GM12878 (cell line): ENCODE measurements at regions not wholly inside any gene's neighbourhood (a gene's known extent, or its start where the extent isn't known, plus 50 kb on each side); places are given as distances from the start of the nearest gene placed in this dataset.

Experiments used
- ATAC-seq: fragments of 200-7000 bp; cut with Tn5 transposase; 3 replicates; pipeline ENCODE4 v1.9.1; 2020; ENCODE audit warnings: mild to moderate bottlenecking, moderate library complexity
- BruUV-seq: library from RNA; stranded (reverse); fragments of 400-500 nt; replicated peaks from 2 replicates; lab custom pipeline; 2021; lab: Mats Ljungman, UMichigan
- CTCF ChIA-PET: fragments of 300-600 bp; sonication (Branson Sonifier 250); formaldehyde crosslinking; extraction: SDS; loops from one replicate; lab custom pipeline; 2021; ENCODE audit warnings: inconsistent platforms; lab: Yijun Ruan, JAX
- POLR2A ChIA-PET: fragments of 350-600 bp; formaldehyde crosslinking; extraction: SDS; loops from one replicate; lab custom pipeline; 2021; ENCODE audit warnings: inconsistent platforms; lab: Charles Lee
- RAD21 ChIA-PET: fragments of 300-600 bp; sonication (Branson Sonifier 250); formaldehyde crosslinking; loops from one replicate; lab custom pipeline; 2023; ENCODE audit warnings: antibody characterized with exemption; ENCODE audit not compliant: unreplicated experiment; lab: Charles Lee
- SMC1A ChIA-PET: fragments of 300-600 bp; sonication (Branson Sonifier 250); formaldehyde crosslinking; loops from one replicate; lab custom pipeline; 2023; ENCODE audit not compliant: unreplicated experiment, uncharacterized antibody; lab: Charles Lee
- DNase-seq: peaks from one replicate; pipeline ENCODE4 v3.0.0-alpha.2; 2011; ENCODE audit warnings: low read depth, low spot score
- FAIRE-seq: peaks from 3 replicates; lab custom pipeline; 2011; peaks lifted over from hg19 to GRCh38; lab: Jason Lieb, UNC
- H2AFZ ChIP-seq: 2 replicates; pipeline ENCODE4 v1.6.0; 2011; ENCODE audit warnings: low read depth, low read length, control low read depth; ENCODE audit not compliant: control insufficient read depth
- H3K27ac ChIP-seq: 2 replicates; pipeline ENCODE4 v1.5.1; 2011; ENCODE audit warnings: control low read depth; ENCODE audit not compliant: control insufficient read depth, insufficient read depth
- H3K27me3 ChIP-seq, 2 experiments: replicated peaks in 1 of 2; 2 replicates each; pipeline versions ENCODE4 v1.6.0 to v1.6.1; 2011; ENCODE audit warnings: low read length in 1 of 2; ENCODE audit not compliant: control insufficient read depth in 2 of 2, insufficient read depth in 2 of 2
- H3K36me3 ChIP-seq, 2 experiments: 2 replicates each; pipeline ENCODE4 v1.5.1; 2011; ENCODE audit warnings: low read length in 1 of 2; ENCODE audit not compliant: control insufficient read depth in 2 of 2, insufficient read depth in 2 of 2
- H3K4me1 ChIP-seq: 2 replicates; pipeline ENCODE4 v1.6.1; 2011; ENCODE audit warnings: mild to moderate bottlenecking, low read length, moderate library complexity, mixed read lengths; ENCODE audit not compliant: control insufficient read depth, insufficient read depth
- H3K4me2 ChIP-seq: 2 replicates; pipeline ENCODE4 v1.6.0; 2011; ENCODE audit warnings: control low read depth; ENCODE audit not compliant: control insufficient read depth, insufficient read depth
- H3K4me3 ChIP-seq: fragments of 200-600 bp; sonication (generic); 2 replicates; pipeline ENCODE4 v1.5.1; 2016
- H3K79me2 ChIP-seq: 2 replicates; pipeline ENCODE4 v1.6.0; 2011; ENCODE audit warnings: low read length; ENCODE audit not compliant: control insufficient read depth, insufficient read depth
- H3K9ac ChIP-seq: 2 replicates; pipeline ENCODE4 v1.8.0; 2011; ENCODE audit warnings: low read length, control low read depth, mixed read lengths; ENCODE audit not compliant: control insufficient read depth, insufficient read depth
- H3K9me3 ChIP-seq: replicated peaks from 3 replicates; pipeline ENCODE4 v1.5.1; 2011; ENCODE audit warnings: mild to moderate bottlenecking, low read length; ENCODE audit not compliant: control insufficient read depth, insufficient read depth
- H4K20me1 ChIP-seq: 2 replicates; pipeline ENCODE4 v1.6.0; 2011; ENCODE audit not compliant: control insufficient read depth, insufficient read depth
- FOXK2 ChIP-seq: fragments of 450-650 bp; IDR thresholded peaks from 2 replicates; pipeline ENCODE4 v1.6.1; 2017; ENCODE audit warnings: mild to moderate bottlenecking, moderate library complexity
- MEF2A ChIP-seq: IDR thresholded peaks from 2 replicates; pipeline ENCODE4 v1.6.1; 2011; ENCODE audit warnings: low read depth, mild to moderate bottlenecking, low read length, moderate library complexity; ENCODE audit not compliant: insufficient read depth
- NFYA ChIP-seq: IDR thresholded peaks from 2 replicates; pipeline ENCODE4 v1.6.1; 2011; ENCODE audit warnings: low read depth, mild to moderate bottlenecking, low read length, improper control_type of control experiment, borderline replicate concordance
- SKIL ChIP-seq: fragments of 450-650 bp; IDR thresholded peaks from 2 replicates; pipeline ENCODE4 v1.6.1; 2017; ENCODE audit warnings: mild to moderate bottlenecking, low read depth, inconsistent platforms; ENCODE audit not compliant: poor library complexity, severe bottlenecking
- WGBS: methylation state at CpG from one replicate; pipeline ENCODE4 v1.1.6; 2016; ENCODE audit warnings: low lambda C conversion rate; ENCODE audit not compliant: insufficient replicate concordance, insufficient coverage; ENCODE audit errors: missing lambda C conversion rate; 5-methylcytosine and 5-hydroxymethylcytosine counted together
- in situ Hi-C: fragments of 300-500 bp; cut with MboI; formaldehyde crosslinking; loops from 9 replicates; pipeline ENCODE4 v1.14.3; 2018; ENCODE audit warnings: mixed read lengths
- intact Hi-C: fragments of 100-400 bp; cut with micrococcal nuclease; formaldehyde crosslinking; loops from one replicate; pipeline ENCODE4 v1.14.2; 2022; ENCODE audit not compliant: unreplicated experiment
- TF ChIP-seq, protein P1 (sequence below): IDR thresholded peaks from 2 replicates; pipeline ENCODE4 v1.6.1; 2012; ENCODE audit warnings: low read depth, low read length, improper control_type of control experiment

DNA sequence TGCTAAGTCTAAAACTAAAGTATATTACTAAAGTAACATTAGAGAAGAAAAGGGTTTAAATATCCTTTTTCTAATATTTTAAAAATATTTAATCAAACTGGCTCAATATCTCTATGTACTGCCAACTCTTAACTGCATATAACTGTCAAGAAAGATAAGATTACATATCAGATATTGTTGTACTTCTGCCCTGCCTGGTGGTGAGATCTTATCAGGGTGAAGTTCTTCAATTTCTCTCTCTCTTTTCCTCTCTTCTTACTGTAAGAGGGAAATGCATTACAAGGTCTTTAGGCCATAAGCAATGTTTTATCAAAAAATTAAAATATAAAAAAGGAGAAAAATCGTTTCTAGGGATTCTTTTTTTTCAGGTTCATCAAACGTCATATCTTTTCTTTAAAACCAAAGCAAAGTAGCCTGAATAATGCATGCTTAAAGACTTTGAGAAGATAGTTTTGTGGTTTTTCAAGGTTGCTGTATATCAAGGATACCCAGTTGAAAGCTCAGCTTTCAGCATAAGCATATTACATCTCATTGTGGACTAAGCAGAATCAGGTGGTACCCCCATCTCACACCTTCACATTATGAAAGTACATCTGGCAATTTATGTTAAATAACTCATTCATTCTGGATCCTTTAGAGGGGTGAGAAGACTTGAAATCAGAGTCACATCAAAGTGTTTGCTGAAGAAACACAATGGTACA lies 1625.7 kb upstream of the SLC10A2 start:
- in situ Hi-C loops = no loop called here
- no TSS peak for BruUV-seq
- Histone ChIP-seq H3K4me1 (no peaks in the 10 kb centered on the region), H3K27me3 (no peaks in the 10 kb centered on the region), H3K9ac (no peak overlapping the region), H4K20me1 (no peaks in the 10 kb centered on the region), H2AFZ (no peak overlapping the region), H3K79me2 (no peaks in the 10 kb centered on the region), H3K36me3 (no peaks in the 10 kb centered on the region), H3K4me3 (no peak overlapping the region), H3K4me2 (no peak overlapping the region), H3K27ac (no peak overlapping the region), H3K9me3 (no peaks in the 10 kb centered on the region)
- CTCF ChIA-PET = interaction anchor here (1.0 kb wide), 1 partner anchor 16 kb away, joined by 3 read pairs; no protein-coding TSS in a partner anchor
- SMC1A ChIA-PET = no interaction called here
- DNase-seq = no peak
- no peak for ATAC-seq
- RAD21 ChIA-PET = no interaction called here
- POLR2A ChIA-PET = no interaction called here
- 0% methylated on average over 2 of the region's 2 CpGs for WGBS
- FAIRE-seq = no peak
- TF ChIP-seq NFYA (no peak), FOXK2 (no peak), SKIL (no peak), MEF2A (no peak)
- TF ChIP-seq, protein P1, sequence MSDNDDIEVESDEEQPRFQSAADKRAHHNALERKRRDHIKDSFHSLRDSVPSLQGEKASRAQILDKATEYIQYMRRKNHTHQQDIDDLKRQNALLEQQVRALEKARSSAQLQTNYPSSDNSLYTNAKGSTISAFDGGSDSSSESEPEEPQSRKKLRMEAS = no peak
- intact Hi-C loops = no loop called here
